K562 (cell line): ENCODE measurements at regions not wholly inside any gene's neighbourhood (a gene's known extent, or its start where the extent isn't known, plus 50 kb on each side); places are given as distances from the start of the nearest gene placed in this dataset.

ENCODE experiments used
- ATAC-seq: fragments of 200-7000 bp; cut with Tn5 transposase; 3 replicates; pipeline ENCODE4 v1.9.1; 2020; ENCODE audit warnings: moderate library complexity
- BruUV-seq: library from RNA; stranded (reverse); fragments of 400-500 nt; replicated peaks from 2 replicates; lab custom pipeline; 2021; lab: Mats Ljungman, UMichigan
- CTCF ChIA-PET: fragments of 300-600 bp; formaldehyde crosslinking; extraction: SDS; loops from one replicate; lab custom pipeline; 2021; ENCODE audit warnings: low intra/inter-chr PET ratio; lab: Yijun Ruan, JAX
- POLR2A ChIA-PET: fragments of 300-600, 350-650 bp; sonication (Branson Sonifier 250); formaldehyde crosslinking; extraction: SDS; loops from one replicate; lab custom pipeline; 2021; ENCODE audit warnings: antibody characterized with exemption, inconsistent platforms; lab: Yijun Ruan, JAX
- DNase-seq, 4 experiments: peaks; one replicate each; pipeline versions ENCODE4 v3.0.0 to v3.0.0-alpha.2; 2011 to 2018; ENCODE audit warnings: low spot score in 3 of 4, mixed read lengths in 3 of 4; ENCODE audit errors: extremely low read depth in 1 of 4
- FAIRE-seq: peaks from 2 replicates; lab custom pipeline; 2011; peaks lifted over from hg19 to GRCh38; lab: Jason Lieb, UNC
- H2AFZ ChIP-seq: 2 replicates; pipeline ENCODE4 v1.6.0; 2011; ENCODE audit warnings: low read depth, low read length, control low read depth, inconsistent platforms
- H3K27ac ChIP-seq: fragments of 200-600 bp; 3 replicates; pipeline ENCODE4 v1.8.0; 2011; ENCODE audit warnings: low read depth, mild to moderate bottlenecking, control low read depth, inconsistent platforms, low read length, moderate library complexity, mixed read lengths; ENCODE audit errors: extremely low read depth
- H3K27me3 ChIP-seq, 2 experiments: fragments of 300-600 bp in 1 of 2; 2 replicates in 1 of 2; 3 replicates in 1 of 2; pipeline versions ENCODE4 v1.6.0 to v1.8.0; 2011; ENCODE audit warnings: inconsistent platforms in 2 of 2, low read length in 2 of 2, mild to moderate bottlenecking in 1 of 2, mixed read lengths in 1 of 2, moderate library complexity in 1 of 2; ENCODE audit not compliant: control insufficient read depth in 2 of 2, insufficient read depth in 2 of 2
- H3K36me3 ChIP-seq: fragments of 300-600 bp; 3 replicates; pipeline ENCODE4 v1.8.0; 2011; ENCODE audit warnings: mild to moderate bottlenecking, low read length, inconsistent platforms; ENCODE audit not compliant: control insufficient read depth, insufficient read depth
- H3K4me1 ChIP-seq, 2 experiments: fragments of 200-600 bp in 1 of 2; replicated peaks in 1 of 2; 2 replicates in 1 of 2; 3 replicates in 1 of 2; pipeline versions ENCODE4 v1.5.1 to v1.8.0; 2011; ENCODE audit warnings: inconsistent platforms in 2 of 2, low read length in 2 of 2, mild to moderate bottlenecking in 1 of 2, mixed read lengths in 1 of 2, moderate library complexity in 1 of 2; ENCODE audit not compliant: control insufficient read depth in 2 of 2, insufficient read depth in 2 of 2
- H3K4me2 ChIP-seq: 2 replicates; pipeline ENCODE4 v1.6.1; 2011; ENCODE audit warnings: low read length, control low read depth, inconsistent platforms, mixed read lengths; ENCODE audit not compliant: insufficient read depth
- H3K4me3 ChIP-seq: fragments of 200-600 bp; sonication (generic), shearing (Covaris generic); 2 replicates; pipeline ENCODE4 v1.5.1; 2016; ENCODE audit warnings: control low read depth, inconsistent platforms
- H3K79me2 ChIP-seq: fragments of 200-600 bp; 3 replicates; pipeline ENCODE4 v1.8.0; 2011; ENCODE audit warnings: low read length, inconsistent platforms; ENCODE audit not compliant: control insufficient read depth, insufficient read depth
- H3K9ac ChIP-seq, 2 experiments: 2 replicates each; pipeline versions ENCODE4 v1.6.0 to v1.6.1; 2011; ENCODE audit warnings: low read depth in 2 of 2, low read length in 2 of 2, control low read depth in 1 of 2, inconsistent platforms in 1 of 2, mild to moderate bottlenecking in 1 of 2, mixed read lengths in 1 of 2; ENCODE audit not compliant: insufficient read depth in 1 of 2
- H3K9me1 ChIP-seq: one replicate; pipeline ENCODE4 v1.6.0; 2011; ENCODE audit warnings: inconsistent platforms, mild to moderate bottlenecking, low read length, moderate library complexity; ENCODE audit not compliant: control insufficient read depth, insufficient read depth
- H3K9me3 ChIP-seq: replicated peaks from 2 replicates; pipeline ENCODE4 v1.5.1; 2011; ENCODE audit warnings: low read depth, low read length, inconsistent platforms; ENCODE audit not compliant: control insufficient read depth, insufficient read depth
- H4K20me1 ChIP-seq: replicated peaks from 2 replicates; pipeline ENCODE4 v1.6.1; 2011; ENCODE audit warnings: low read length, inconsistent platforms, mixed read lengths; ENCODE audit not compliant: control insufficient read depth, insufficient read depth
- ATF4 ChIP-seq: fragments of 450-650 bp; formaldehyde crosslinking; IDR thresholded peaks from 2 replicates; pipeline ENCODE4 v1.4.0; 2022; ENCODE audit warnings: mild to moderate bottlenecking, moderate library complexity
- CHCHD3 ChIP-seq: fragments of 250-450 bp; sonication (Bioruptor Pico); IDR thresholded peaks from 2 replicates; pipeline ENCODE4 v2.1.2; 2022; ENCODE audit warnings: mild to moderate bottlenecking
- FIP1L1 ChIP-seq: fragments of 200-400 bp; formaldehyde crosslinking; IDR thresholded peaks from 2 replicates; pipeline ENCODE4 v1.6.1; 2018; ENCODE audit warnings: mild to moderate bottlenecking, low read depth, low read length; ENCODE audit not compliant: poor library complexity, severe bottlenecking
- FOXJ3 ChIP-seq: sonication (generic); formaldehyde crosslinking; IDR thresholded peaks from 2 replicates; pipeline ENCODE4 v1.4.0; 2020; ENCODE audit warnings: mild to moderate bottlenecking, missing genetic modification reagents
- HDAC2 ChIP-seq: fragments of 450-650 bp; IDR thresholded peaks from 2 replicates; pipeline ENCODE4 v1.6.1; 2016; ENCODE audit warnings: mild to moderate bottlenecking
- HLTF ChIP-seq: fragments of 450-650 bp; IDR thresholded peaks from 2 replicates; pipeline ENCODE4 v1.6.1; 2016
- LEF1 ChIP-seq: fragments of 450-650 bp; IDR thresholded peaks from 2 replicates; pipeline ENCODE4 v1.6.1; 2016; ENCODE audit warnings: mild to moderate bottlenecking
- MED1 ChIP-seq: sonication (generic); formaldehyde crosslinking; IDR thresholded peaks from 2 replicates; pipeline ENCODE4 v1.8.1; 2023; ENCODE audit warnings: missing genetic modification reagents, borderline replicate concordance
- POLR2A ChIP-seq: fragments of 450-650 bp; conservative IDR thresholded peaks from 2 replicates; pipeline ENCODE4 v1.6.1; 2016
- SLC30A9 ChIP-seq: fragments of 250-450 bp; sonication (Bioruptor Pico); IDR thresholded peaks from 2 replicates; pipeline ENCODE4 v1.8.0; 2022; ENCODE audit warnings: mild to moderate bottlenecking, moderate library complexity
- ZC3H4 ChIP-seq: sonication (generic); formaldehyde crosslinking; IDR thresholded peaks from 2 replicates; pipeline ENCODE4 v1.9.0; 2021; ENCODE audit warnings: missing genetic modification reagents, borderline replicate concordance
- ZNF277 ChIP-seq: fragments of 250-450 bp; sonication (Bioruptor Pico); IDR thresholded peaks from 2 replicates; pipeline ENCODE4 v1.8.0; 2022; ENCODE audit warnings: inconsistent platforms, mild to moderate bottlenecking, moderate library complexity, borderline replicate concordance
- ZNF584 ChIP-seq: fragments of 200-800 bp; sonication (Bioruptor generic); IDR thresholded peaks from 2 replicates; pipeline ENCODE4 v1.6.1; 2016; ENCODE audit warnings: low read depth, mild to moderate bottlenecking, missing genetic modification characterization, missing compliant biosample characterization
- ZNF780A ChIP-seq: fragments of 250-450 bp; sonication (Bioruptor Pico); IDR thresholded peaks from 2 replicates; pipeline ENCODE4 v1.5.0; 2021; ENCODE audit warnings: mild to moderate bottlenecking
- WGBS: fragments of 100-300 bp; shearing (Covaris generic); methylation state at CpG from one replicate; pipeline ENCODE4 v1.1.6; 2016; ENCODE audit warnings: low coverage, mixed read lengths; ENCODE audit not compliant: insufficient coverage; ENCODE audit errors: missing lambda C conversion rate; 5-methylcytosine and 5-hydroxymethylcytosine counted together
- in situ Hi-C: fragments of 300-500 bp; cut with MboI; formaldehyde crosslinking; loops from 4 replicates; pipeline ENCODE4 v1.15.0; 2018; ENCODE audit warnings: inconsistent platforms, mixed read lengths
- intact Hi-C: fragments of 100-400 bp; cut with micrococcal nuclease; formaldehyde crosslinking; loops from 2 replicates; pipeline ENCODE4 v1.14.2; 2022

- no peaks in the 10 kb centered on the region for H3K36me3 ChIP-seq
- no peaks in the 10 kb centered on the region for H3K79me2 ChIP-seq
- H3K4me3 ChIP-seq, result no peak overlapping the region
- FAIRE-seq, result no peak
- in situ Hi-C loops, result no loop called here
- POLR2A ChIA-PET, result no interaction called here
- no peak overlapping the region for H2AFZ ChIP-seq
- TF ChIP-seq SLC30A9 (no peak), ATF4 (no peak)
- no peak for ATAC-seq
- BruUV-seq, result no TSS peak
- H3K27me3 ChIP-seq, result no peaks in the 10 kb centered on the region
- DNase-seq, result no peak
- WGBS, result 0% methylated on average over 1 of the region's 1 CpG
- intact Hi-C loops, result no loop called here
- no peaks in the 10 kb centered on the region for H3K4me1 ChIP-seq
- no peaks in the 10 kb centered on the region for H3K9me1 ChIP-seq
- CTCF ChIA-PET, result no interaction called here
- H3K27ac ChIP-seq, result no peak overlapping the region
- no peak overlapping the region for H3K4me2 ChIP-seq
- H3K9me3 ChIP-seq, result no peaks in the 10 kb centered on the region
- H4K20me1 ChIP-seq, result no peaks in the 10 kb centered on the region
- no peak overlapping the region for H3K9ac ChIP-seq
Measured at GRCh38 chr13:105395041-105395440, 1140.4 kb downstream of the EFNB2 start.

GRCh38 chr13:105389373-105389772, 1146.1 kb downstream of the EFNB2 start:
- Histone ChIP-seq H4K20me1 (no peaks in the 10 kb centered on the region), H3K79me2 (no peaks in the 10 kb centered on the region), H3K27me3 (no peaks in the 10 kb centered on the region), H3K9ac (no peak overlapping the region), H3K4me2 (no peak overlapping the region), H2AFZ (no peak overlapping the region), H3K36me3 (no peaks in the 10 kb centered on the region), H3K4me1 (no peaks in the 10 kb centered on the region), H3K27ac (no peak overlapping the region), H3K4me3 (no peak overlapping the region)
- BruUV-seq, result no TSS peak
- intact Hi-C loops (no loop called here), in situ Hi-C loops (no loop called here)
- no peak for DNase-seq
- POLR2A ChIA-PET, result no interaction called here
- CTCF ChIA-PET, result no interaction called here
- FAIRE-seq, result no peak
- no peak for TF ChIP-seq MED1
- no peak for TF ChIP-seq ZNF780A (CRISPR knock-in tag)
- TF ChIP-seq LEF1, result no peak
- TF ChIP-seq ZNF277 (CRISPR knock-in tag), result no peak
- TF ChIP-seq POLR2A, result no peak
- TF ChIP-seq ZC3H4 (CRISPR knock-in tag), result no peak
- TF ChIP-seq FIP1L1, result no peak
- TF ChIP-seq ZNF584 (CRISPR knock-in tag), result no peak
- no peak for TF ChIP-seq FOXJ3 (CRISPR knock-in tag)
- TF ChIP-seq HDAC2, result no peak
- TF ChIP-seq CHCHD3 (CRISPR knock-in tag), result no peak
- no peak for TF ChIP-seq HLTF
- TF ChIP-seq, all 486 proteins: peak for 0
- Histone ChIP-seq H3K9me1 (no peaks in the 10 kb centered on the region), H3K9me3 (no peaks in the 10 kb centered on the region)
- 0% methylated on average over 2 of the region's 2 CpGs for WGBS
- ATAC-seq, result no peak
